Stimulated activated CD8-positive, alpha-beta memory T cell treated with anti-CD3 and anti-CD28 coated beads, Interleukin-15, amount 100 ng/mL, for 24 hours (primary cell): ENCODE measurements at regions not wholly inside any gene's neighbourhood (a gene's known extent, or its start where the extent isn't known, plus 50 kb on each side); places are given as distances from the start of the nearest gene placed in this dataset.

Source experiments
- DNase-seq: peaks from one replicate; pipeline ENCODE4 v3.0.0-alpha.2; 2020; ENCODE audit warnings: low read depth

DNA sequence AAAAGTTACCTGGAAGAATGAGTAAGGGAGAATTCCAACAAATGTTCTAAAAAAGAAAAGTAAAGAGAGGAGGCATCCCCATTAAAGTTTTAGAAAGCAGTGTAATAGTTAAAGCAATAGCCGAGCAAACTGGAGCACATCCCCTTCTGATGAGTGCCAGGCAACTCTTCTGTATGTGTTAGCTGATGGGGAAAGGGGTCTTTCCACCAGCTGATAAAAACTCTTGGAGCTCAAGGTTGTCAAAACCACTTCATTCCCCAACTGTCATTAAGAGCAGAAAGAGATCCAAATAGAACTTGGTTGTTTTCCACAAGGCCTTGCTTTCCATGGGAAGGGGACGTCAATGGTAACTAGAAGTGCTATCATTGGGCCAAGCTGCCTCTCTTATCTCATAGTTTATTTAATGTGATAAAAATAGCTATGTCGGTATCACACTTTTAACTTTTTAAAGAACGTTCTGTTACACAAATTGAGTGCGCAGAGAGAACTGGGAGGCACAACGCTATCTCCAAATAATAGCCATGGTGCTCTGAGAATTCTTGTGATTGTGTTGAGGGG is 116.9 kb downstream of the POLR2M start:
- no peak for DNase-seq

DNA sequence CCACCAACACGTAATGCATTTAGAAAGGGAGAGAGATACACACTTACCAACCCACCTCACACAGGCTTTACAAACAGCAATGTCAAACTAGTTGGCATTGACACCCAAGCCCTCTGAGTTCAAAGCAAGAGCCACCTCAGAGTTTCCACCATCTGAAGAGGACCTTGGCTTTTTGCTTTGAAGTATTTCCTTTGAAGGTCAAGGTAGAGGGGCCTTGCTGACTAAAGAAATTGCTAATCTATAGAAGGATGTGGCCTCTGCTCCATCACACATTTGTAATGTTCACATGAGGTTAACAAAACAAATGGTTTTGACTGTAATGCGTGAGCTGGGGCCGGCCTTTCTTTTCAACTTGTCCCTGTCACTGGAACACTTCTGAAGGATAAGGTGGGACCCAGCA is 117.7 kb downstream of the POLR2M start:
- DNase-seq = no peak

DNA sequence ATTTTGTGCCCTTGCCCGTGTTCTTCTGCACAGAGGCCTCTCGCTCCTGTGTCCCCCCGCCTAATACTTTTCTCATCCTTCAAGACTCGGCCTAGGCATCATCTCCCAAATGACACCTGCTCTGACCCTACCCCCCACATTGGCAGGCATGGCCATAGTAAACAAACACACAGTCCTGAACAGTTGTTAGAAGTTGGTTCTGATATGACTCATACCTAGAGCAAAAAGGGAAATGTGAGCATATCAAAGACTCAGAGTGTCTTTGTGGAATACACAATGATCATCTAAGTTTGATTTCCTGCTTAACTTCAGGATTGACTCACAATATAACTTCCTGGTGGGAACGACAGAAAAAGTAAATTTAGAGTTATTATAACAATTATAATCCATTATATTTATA is 120.5 kb downstream of the POLR2M start:
- no peak for DNase-seq

DNA sequence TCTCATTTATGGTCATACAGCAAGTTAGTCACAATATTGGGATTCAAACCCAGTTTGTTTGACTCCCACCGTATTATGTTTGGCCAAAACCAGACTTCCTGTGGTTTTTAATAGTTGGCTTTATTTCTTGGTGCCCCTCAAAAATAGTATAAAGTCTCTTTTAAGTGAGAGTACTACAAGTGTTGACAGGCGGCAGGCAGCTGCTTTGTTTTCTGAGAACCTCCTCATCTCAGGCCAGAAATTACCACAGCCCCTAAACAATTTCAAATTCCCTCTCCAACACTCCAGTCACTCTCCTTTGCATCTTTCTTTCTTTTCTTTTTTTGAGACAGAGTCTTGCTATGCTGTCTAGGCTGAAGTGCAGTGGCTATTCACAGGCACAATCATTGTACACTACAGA is 121.5 kb downstream of the POLR2M start:
- no peak for DNase-seq

DNA sequence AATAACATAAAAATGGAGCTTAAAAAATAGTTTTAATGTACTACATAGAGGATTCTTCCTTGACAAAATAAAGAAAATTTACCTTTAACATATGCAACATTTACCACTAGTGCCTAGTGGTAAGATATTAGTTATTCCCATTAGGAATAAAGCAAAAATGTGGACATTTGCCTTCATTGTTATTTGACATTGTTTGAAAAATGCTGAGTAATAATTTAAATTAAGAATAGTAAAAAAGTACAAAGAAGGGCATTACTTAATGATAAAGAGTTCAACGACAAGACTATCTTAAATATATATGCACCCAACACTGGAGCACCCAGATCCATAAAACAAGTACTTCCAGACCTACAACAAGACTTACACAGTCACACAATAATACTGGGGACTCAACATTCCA is 125.7 kb downstream of the POLR2M start:
- DNase-seq = no peak

DNA sequence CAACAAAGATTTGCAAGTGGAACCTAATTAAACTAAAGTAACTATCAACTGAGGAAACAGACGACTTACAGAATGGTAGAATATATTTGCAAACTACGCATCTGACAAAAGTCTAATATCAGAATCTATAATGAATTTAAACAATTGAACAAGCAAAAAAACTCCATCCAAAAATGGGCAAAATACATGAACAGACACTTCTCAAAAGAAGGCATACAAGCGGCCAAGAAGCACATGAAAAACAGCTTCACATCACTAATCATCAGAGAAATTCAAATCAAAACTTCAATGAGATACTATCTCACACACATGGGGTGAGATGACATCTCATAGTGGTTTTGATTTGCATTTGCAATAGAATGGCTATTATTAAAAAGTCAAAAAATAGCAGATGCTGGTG is 128.6 kb downstream of the POLR2M start:
- no peak for DNase-seq

DNA sequence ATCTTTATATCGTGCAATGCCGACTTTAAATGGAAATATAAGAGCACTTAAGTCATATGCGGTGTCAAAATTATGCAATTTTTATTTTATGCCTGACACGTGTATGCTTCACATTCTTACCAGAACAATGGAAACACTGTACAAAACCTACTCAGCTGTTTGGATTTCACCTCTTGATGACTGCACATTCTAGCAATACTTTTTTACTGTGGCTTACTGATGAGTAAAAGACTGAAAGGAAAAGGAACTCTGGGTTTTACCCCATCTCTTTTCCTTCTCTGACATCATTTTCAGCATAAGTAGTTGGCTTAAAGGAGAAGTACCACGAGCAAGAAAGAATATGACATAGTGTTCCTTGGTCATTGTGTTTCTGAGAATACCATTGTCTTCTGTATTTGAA is 142.8 kb downstream of the POLR2M start:
- no peak for DNase-seq

DNA sequence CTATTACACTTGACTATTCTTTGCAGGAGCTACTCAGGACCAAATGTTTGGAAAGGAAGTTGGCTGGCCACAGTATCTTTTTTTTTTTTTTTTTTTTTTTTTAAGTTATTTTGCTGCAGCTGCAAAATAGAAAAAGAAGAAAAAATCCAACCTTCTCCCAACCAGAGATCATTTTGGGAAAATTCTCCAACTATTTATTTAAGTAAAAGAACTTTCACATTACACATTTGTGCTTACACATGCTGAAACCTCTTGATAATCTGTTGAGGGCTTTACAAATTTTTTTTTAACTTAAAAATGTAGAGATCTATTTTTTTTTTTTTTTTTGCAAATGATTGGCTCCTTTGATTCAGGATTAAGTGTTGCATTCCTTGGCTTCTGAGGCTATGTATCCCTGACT is 148.0 kb downstream of the POLR2M start:
- no peak for DNase-seq

DNA sequence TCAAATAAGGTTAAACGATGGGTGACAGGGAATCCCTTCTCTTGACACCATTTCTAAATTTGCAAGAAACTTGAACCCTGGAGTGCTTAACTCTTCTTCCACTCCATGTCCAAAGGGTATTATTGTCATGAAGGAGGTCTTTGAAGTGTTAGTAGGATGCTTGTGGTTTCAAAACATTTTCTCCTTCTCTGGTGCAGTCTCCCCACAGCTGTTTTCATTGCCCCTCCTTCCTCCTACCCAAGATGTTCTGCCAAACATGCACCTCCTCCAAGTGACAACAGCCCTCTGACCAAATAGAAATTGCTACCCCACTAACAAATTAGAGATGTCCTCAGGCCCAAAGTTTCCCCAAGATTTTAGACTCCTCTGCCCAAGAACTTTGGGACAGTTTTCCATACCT is 151.4 kb downstream of the POLR2M start:
- DNase-seq = no peak

DNA sequence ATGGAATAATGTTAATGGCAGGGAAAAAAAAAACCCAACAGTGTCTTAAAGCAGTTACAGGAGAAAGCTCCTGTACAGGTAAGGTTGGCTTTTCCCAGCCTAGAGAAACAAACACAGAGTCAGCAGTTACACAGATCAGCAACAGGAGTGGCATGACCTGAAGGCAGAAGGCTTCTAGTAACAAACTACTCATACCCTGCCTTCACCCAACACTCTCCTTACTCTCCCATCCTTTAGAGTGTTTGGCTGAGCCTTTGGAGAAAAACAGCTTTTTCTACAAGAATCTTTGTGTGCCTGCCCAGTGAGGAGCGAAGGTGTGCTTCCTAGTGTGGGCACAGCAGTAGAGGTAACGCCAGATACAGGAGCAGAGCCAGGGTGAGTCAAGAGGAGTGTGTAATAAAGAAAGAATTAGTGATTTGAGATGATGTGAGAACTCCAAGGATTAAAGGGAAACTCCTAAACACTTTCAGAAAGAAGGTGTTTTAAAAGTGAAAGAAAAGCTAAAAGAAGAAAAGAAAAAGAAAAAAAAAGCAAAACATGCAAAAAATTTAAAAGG is 152.7 kb downstream of the POLR2M start:
- DNase-seq = no peak

DNA sequence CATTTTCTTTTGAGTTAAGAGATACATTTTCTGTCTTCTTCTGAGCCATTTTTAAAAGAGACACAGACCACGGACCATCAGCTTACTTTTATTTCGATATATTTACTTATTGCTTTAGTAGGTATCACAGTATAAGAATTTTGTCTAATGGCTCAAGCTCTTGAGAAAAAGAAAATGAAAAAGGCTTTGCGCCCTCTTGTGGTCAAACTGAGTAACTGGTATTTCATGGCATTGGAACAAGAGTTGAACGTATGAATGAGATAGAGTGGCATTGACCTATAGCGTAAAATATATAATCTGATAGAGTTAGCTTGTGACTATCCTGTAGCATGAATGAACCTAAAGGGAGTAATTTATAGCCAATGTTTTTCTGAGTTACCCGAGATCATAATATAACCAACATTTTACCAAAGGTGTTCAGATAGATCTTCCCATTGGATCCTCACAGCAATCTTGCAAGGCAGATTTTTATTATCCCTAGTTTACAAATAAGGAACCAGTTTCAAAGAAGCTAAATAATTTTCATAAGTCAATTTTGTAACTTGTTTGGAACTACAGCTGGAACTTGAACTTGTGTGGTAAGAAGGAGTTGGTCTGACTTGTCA is 154.6 kb downstream of the POLR2M start:
- DNase-seq = no peak

DNA sequence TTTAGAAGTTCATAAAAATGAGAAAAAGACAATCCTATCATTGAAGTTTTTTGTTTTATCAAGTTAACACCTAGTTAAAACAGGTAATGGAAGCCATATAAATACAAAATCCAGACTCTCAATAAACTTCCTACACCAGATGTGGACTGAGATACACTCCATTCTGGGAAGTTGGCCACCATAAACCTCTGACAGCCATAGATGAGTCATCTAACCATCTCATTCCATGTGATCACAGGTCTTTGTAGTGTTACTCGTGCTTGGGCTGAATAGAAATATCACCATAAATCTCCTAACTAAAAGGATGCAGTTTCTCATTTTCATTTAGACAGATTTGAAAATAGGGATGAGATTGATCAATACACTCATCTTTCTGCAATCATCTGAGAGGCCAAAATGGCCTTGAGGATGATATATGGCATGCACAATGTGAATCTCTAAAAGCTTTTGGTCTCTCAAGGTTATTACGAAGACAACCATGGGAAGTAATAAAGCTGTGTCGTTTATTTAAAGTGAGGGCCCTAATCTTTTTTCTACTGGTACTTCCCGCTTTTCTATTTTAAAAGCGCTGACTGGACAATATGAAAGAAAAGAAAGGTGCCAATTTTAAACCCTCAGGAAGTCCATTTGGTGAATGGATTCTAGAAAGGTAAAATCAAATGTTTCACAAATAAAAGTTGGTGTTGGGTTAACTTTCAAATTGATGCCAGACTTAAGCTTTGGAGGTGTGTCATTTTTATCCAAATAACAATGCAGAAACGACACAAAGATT is 155.5 kb downstream of the POLR2M start:
- no peak for DNase-seq

DNA sequence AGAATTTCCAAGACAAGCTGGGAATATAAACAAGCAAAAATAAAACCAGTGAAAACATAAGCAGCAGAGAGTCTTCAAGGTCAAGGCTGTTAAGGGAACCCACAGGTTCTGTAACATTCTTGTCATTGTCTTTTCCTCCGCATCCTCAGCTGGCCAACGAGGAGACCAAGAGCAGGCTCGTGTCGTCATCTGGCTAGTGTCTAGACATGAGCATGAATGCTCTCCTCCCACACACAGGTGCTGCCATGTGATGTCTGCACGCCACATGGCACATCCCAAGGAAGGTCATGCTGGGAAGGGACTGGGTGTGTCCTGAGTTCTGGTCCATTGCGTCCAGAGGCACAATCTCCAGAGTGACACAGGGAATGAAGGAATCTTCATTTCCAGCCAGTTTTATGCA is 156.2 kb downstream of the POLR2M start:
- no peak for DNase-seq

DNA sequence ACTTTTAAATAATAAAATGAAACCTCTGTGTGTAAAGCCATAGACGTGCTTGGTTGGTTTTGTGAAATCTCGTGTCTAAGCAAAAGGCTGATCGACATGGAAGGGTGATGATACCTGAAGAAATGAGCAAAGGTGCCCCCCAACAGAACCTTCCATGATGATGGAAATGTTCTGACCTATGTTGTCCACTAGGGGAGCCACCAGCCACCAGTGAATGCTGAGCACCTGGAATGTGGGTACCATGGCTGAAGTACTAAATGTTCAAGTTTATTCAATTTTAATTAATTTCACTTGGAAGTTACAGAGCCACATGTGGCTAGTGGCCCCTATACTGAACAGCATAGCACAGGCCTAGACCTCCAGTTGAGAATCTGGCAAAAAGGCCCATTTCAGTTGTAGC is 158.8 kb downstream of the POLR2M start:
- no peak for DNase-seq

DNA sequence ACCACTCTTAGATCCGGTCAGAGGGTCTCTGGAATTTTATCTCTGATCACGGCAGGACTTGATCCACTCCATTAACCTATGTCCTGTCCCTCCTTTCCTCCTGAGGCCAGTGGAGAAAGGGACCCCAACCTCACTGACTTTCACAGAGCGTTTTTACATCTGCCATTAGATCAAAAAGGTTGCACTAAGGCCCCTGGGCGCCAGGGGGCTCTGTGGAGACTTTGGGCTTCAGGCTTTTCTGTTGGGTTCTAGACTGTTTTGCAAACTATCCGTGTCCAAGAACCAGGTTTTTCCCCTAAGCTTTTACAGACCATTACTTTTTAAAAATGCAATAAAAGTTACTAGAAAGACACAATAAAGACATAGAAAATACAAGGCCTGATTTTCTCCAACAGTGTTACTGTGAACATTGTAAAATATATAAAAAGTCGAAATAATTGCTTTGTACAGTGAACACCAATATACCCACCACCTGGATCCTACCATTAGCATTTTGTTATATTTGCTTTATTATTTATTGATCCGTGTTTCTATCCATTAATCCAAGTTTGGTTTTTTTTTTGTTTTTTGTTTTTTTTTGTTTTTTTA is 159.7 kb downstream of the POLR2M start:
- DNase-seq = peak; percentile 15

DNA sequence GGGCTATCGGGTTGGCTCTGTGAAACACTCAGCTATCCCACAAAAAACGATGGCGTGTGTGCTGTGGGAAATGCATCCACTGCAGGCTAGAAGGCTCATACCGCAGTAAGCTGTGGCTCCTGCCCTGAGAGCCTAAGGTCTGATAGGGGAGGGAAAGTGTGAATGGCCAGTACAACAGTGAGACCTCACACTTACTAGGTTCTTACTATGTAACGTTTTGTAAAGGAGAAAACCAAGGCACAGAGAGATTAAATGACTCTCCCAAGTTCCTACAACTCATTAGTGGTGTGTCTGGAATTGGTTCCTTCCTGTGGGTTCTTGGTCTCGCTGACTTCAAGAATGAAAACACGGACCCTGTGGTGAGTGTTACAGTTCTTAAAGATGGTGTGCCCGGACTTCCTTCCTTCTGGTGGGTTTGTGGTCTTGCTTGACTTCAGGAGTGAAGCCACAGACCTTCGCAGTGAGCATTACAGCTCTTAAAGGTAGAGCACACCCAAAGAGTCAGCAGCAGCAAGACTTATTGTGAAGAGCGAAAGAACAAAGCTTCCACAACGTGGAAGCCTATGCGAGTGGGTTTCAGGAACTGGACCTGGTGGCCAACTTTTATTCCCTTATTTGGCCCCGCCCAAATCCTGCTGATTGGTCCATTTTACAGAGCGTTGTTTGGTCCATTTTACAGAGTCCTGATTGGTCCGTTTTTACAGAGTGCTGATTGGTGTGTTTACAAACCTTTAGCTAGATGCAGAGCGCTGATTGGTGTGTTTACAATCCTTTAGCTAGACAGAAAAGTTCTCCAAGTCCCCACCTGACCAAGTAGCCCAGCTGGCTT is 161.7 kb downstream of the POLR2M start:
- no peak for DNase-seq

DNA sequence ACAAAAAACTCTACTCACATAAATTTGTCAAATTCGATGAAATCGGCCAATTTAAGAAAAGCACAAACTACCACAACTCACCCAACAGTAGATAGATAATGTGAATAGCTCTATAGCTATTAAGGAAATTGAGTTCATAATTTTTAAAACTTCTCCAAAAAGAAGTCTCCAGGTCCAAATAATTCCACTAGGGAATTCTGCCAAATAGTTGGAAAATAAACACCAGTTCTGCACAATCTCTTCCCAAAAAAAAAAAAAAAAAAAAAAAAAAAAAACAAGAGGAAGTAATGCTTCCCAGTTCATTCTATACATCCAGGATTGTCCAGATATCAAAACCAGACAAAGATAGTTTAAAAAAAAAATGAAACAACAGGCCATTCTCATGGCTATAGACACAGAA is 164.2 kb downstream of the POLR2M start:
- no peak for DNase-seq

DNA sequence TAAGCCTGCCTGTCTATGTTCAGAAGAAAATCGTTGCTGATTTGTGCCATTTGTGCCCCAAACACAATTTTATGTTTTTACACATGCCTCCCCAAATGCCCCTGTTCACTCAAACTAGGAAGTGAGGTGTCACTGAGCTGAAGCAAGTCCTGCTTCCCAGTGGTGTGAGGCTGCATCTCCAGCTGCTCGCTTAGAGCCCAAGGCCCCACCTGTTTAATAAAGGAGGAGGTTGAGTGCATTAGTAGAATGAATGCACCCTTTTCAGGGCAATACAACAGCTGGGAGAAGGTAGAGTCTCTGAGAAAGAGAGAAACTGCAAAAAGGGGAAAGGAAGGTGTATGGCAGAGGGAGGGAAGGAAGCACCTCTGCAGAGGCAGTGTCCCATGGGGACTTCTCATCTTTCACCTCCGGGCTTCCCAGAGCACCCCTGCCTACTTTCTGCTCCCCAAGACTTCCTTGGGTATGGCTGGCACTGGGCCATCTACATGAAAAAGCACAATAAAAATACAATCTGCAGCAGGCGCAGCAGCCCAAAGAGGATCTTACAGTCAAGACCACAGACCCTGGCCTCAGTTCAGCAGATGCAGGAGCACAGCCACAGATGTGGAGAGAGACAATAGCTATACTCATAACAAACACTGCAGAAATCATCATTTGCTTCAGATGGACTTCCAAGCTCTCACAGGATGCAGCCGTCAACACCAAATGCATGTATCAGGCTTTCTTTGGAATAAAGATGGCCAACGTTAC is 165.9 kb downstream of the POLR2M start:
- no peak for DNase-seq

DNA sequence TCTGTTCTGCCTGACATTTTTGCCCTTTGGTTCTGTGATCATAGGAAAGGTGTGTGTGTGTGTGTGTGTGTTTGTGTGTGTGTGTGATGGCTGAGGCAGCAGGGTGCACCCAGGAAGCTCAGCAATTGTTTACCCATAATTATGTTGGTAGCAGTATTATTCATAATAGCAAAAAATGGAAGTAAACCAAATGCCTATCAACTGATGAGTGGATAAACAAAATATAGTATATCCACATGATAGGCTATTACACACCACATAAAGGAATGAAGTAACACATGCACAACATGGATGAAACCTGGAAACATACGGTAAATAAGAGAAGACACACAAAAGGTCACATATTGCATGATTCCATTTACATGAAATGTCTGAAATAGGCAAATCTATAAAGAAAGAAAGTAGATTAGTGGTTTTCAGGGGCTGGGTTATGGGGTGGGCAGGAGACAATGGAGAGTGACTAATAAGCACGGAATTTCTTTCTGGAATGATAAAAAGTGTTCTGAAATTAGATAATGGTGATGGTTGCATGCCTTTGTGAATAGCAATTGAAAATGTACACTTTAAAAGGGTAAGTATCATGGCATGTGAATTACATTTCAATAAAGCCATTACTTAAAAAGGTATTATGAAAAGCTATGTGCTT is 167.2 kb downstream of the POLR2M start:
- DNase-seq = no peak

DNA sequence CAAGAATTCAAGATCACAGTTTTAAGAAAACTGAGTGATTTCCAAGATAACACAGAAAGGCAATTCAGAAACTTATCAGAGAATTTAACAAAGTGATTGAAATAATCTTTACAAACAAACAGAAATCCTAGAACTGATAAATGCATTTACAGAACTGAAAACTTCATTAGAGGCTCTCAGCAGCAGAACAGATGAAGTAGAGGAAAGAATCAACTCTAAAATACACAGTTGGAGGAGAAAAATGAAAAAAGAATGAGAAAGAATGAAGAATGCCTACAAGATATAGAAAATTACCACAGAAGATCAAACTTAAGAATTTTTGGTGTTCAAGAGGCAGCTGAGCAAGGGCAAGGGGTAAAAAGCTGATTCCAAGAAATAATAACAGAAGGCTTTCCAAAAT is 168.8 kb downstream of the POLR2M start:
- DNase-seq = no peak

DNA sequence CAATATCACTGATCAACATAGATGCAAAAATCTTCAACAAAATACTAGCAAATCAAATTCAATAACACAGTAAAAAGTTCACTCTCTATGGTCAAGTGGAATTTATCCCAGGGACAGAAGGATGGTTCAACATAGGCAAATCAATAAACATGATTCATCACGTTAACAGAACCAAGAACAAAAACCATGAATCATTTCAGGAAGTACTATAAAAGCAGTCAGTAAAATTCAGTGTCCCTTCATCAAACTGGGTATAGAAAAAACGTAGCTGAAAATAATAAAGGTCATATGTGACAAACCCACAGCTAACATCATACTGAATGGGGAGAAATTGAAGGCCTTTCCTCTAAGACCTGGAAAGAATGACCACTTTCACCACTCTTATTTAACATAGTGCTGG is 172.1 kb downstream of the POLR2M start:
- no peak for DNase-seq
